Pons (tissue), 1 donor: ENCODE measurements at regions not wholly inside any gene's neighbourhood (a gene's known extent, or its start where the extent isn't known, plus 50 kb on each side); places are given as distances from the start of the nearest gene placed in this dataset.
A peak's percentile ranks its signal among the peaks of the same experiment; 100 is the strongest.
"Not testable (repeated sequence)": the region's sequence is repeated elsewhere in the genome, so short reads cannot be mapped to it uniquely, and the experiment has no call there.

ENCODE experiments used
- DNase-seq: peaks from one replicate; pipeline ENCODE4 v3.0.0-alpha.2; 2016; ENCODE audit warnings: low spot score

DNA sequence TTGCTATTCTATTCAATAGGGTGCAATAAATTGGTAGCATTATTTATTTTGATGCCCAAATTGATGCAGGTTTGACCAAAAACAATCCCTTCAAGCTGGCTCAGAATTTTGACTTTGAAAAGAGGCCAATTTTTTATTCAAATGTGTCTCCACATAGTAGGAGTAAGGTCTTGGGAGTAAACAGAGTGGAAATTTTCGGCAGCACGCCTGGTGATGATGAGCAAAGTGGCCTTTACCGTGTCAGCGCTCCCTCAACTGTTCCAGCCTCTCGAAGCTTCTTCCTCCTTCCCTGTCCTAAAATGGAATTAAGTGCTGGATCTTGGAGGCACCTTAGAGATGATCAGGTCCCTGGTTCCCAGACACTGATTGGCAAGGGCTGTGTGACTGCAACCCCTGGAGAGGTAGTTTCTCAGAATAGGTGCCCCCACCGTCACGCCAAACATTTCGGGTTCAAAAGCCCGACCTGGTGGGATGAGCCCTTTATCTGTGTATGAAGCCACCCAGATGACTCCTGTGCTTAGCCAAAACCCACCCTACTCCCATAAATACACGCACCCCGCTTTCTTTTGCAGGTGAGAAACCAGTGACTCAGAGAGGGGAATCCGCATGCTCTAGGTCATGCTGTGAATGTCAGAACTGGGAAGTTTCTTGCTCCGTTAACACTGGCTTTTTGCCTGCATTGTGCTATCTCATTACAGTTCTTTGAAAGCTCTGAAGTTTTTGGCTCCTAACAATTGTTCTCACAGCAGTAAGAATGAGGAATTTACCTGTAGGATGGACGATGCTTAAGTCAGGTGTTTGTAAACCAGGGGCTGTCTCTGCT, 89.1 kb downstream of the CRYGS start:
- DNase-seq, result no peak

- no peak for DNase-seq
Observed at GRCh38 chr3:186453531-186453930, 90.6 kb downstream of the CRYGS start.

DNA sequence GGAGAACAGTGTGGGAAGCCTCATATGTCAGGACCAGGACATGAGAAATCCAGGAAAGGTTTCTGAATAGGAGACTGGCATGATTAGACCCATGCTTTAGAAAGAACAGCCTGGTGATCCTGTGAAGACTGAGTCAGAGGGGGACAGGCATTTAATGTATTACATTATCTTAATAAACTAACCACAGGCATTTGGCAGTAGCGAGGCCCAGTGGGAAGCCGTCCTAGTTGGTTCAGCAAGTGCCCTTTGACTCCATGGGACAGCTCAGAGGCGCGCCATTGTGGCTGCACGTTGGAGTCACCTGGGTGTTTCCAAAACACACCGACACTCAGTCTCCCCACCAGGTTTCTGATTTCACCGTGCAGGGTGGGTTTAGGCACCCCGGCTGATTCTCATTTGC, 90.5 kb upstream of the DGKG start:
- DNase-seq, result no peak

GRCh38 chr3:186451371-186451770, 89.3 kb upstream of the DGKG start:
- DNase-seq, result no peak

- no peak for DNase-seq
Observed at GRCh38 chr3:186444974-186445373, 82.9 kb upstream of the DGKG start.

GRCh38 chr3:186444288-186444687, 82.3 kb upstream of the DGKG start:
- DNase-seq, result no peak

- DNase-seq, result not testable (repeated sequence)
Observed at GRCh38 chr3:186442979-186443378, 80.9 kb upstream of the DGKG start.

GRCh38 chr3:186442162-186442561, 80.1 kb upstream of the DGKG start:
- no peak for DNase-seq

- DNase-seq, result no peak
Observed at GRCh38 chr3:186440891-186441290, 78.9 kb upstream of the DGKG start.

DNA sequence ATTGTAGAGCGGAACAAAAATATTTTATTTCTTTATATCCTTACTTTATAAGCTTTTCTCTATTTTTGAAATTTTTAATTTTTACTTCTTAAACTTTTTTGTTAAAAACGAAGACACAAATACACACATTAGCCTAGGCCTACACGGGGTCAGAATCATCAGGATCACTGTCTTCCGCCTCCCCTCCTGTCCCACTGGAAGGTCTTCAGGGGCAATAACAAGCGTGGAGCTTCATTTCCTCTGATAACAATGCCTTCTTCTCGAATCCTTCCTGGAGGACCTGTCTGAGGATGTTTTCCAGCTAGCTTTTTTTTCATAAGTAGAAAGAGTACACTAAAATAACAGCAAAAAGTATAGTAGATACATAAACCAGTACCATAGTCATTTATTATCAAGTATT, 77.7 kb upstream of the DGKG start:
- DNase-seq, result no peak

GRCh38 chr3:186435332-186435731, 73.3 kb upstream of the DGKG start:
- not testable (repeated sequence) for DNase-seq

- DNase-seq, result no peak
Observed at GRCh38 chr3:186432944-186433732, 71.1 kb upstream of the DGKG start.

GRCh38 chr3:186432189-186432588, 70.2 kb upstream of the DGKG start:
- no peak for DNase-seq

- no peak for DNase-seq
Observed at GRCh38 chr3:186427627-186428281, 65.7 kb upstream of the DGKG start.

GRCh38 chr3:186425788-186426730, 64.0 kb upstream of the DGKG start:
- DNase-seq, result no peak

DNA sequence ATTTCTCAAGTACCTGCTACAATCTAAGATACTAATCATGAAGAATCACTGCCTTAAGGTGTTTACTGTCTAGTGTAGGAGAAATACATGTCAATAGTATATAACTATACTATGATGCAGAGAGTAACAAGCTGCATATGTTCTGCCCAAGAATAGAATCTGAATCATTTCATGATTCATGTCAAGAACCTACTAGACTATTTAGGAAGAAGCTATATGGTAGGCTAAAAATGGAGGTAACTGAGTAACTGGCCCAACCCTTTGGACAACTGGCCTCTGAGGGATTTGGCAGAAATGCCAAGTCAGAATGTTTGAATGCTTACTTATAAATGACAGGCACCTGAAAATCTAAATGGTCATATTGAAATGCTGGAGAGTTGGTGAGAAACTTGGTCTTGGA, 59.9 kb upstream of the DGKG start:
- DNase-seq, result no peak

- no peak for DNase-seq
Observed at GRCh38 chr3:186418671-186419145, 56.7 kb upstream of the DGKG start.

DNA sequence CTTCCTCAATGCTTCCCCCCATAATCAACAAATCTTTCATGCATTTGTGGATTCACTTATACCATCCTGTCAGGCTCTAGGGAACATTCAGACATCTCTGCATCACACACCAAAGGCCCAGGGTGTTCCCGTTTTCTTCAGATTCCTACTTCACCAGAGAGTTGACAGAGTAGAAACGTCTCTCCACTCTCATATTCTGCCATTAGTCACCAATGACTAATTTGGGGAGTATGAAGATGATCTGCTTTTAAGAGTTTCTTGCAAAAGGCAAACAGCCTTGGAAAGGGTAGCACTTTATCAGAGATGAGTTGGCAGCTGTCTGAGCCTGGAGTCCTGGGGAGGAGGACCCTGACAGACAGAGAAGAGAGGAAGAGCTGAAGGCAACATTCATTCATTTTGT, 55.8 kb upstream of the DGKG start:
- no peak for DNase-seq

GRCh38 chr3:186414735-186415419, 52.8 kb upstream of the DGKG start:
- DNase-seq, result no peak

- DNase-seq, result peak; percentile 55
Observed at GRCh38 chr3:186413615-186414415, 51.8 kb upstream of the DGKG start.
